ENCODE measurements at regions not wholly inside any gene's neighbourhood (a gene's known extent, or its start where the extent isn't known, plus 50 kb on each side); places are given as distances from the start of the nearest gene placed in this dataset.

- Histone ChIP-seq H3T11ph (ENCODE audit: low read length) (no peak overlapping the region), H4K5ac (ENCODE audit: insufficient read length, low read depth, low read length) (no peak overlapping the region), H4K91ac (ENCODE audit: insufficient read length, low read depth, low read length) (no peak overlapping the region), H4K8ac (replicated peaks; ENCODE audit: insufficient read length, low read depth, low read length) (no peak overlapping the region), H2AFZ (ENCODE audit: low read length) (no peak overlapping the region), H3K79me1 (ENCODE audit: insufficient read depth, low read depth, low read length, poor library complexity, severe bottlenecking) (no peaks in the 10 kb centered on the region), H3K56ac (ENCODE audit: insufficient read length, low read depth, low read length) (no peak overlapping the region), H3K18ac (ENCODE audit: insufficient read length, low read depth, low read length) (no peak overlapping the region), H3K9me3 (ENCODE audit: control insufficient read depth, low read depth, low read length) (no peaks in the 10 kb centered on the region), H2BK20ac (ENCODE audit: low read depth, low read length, poor library complexity, severe bottlenecking) (no peak overlapping the region), H3K4ac (ENCODE audit: low read depth, low read length) (no peak overlapping the region), H2BK120ac (ENCODE audit: low read depth, low read length, poor library complexity, severe bottlenecking) (no peak overlapping the region), H2BK5ac (ENCODE audit: insufficient read length, low read length) (no peak overlapping the region), H3K9ac (ENCODE audit: extremely low read depth, insufficient read length, low read length) (no peak overlapping the region), H3K23ac (ENCODE audit: insufficient read length, low read depth, low read length) (no peak overlapping the region), H3K27ac (ENCODE audit: insufficient read length, low read depth, low read length) (no peak overlapping the region), H2BK15ac (ENCODE audit: low read depth, low read length) (no peak overlapping the region), H2BK12ac (ENCODE audit: insufficient read length, low read depth, low read length) (no peak overlapping the region), H3K4me1 (ENCODE audit: insufficient read depth, low read length) (no peaks in the 10 kb centered on the region), H3K14ac (ENCODE audit: insufficient read depth, low read length) (no peak overlapping the region), H3K79me2 (ENCODE audit: insufficient read depth, low read length) (no peaks in the 10 kb centered on the region), H3K23me2 (ENCODE audit: insufficient read length, low read depth, low read length, poor library complexity, severe bottlenecking) (no peaks in the 10 kb centered on the region), H3K4me2 (ENCODE audit: insufficient read depth, insufficient read length, low read length) (no peak overlapping the region), H4K20me1 (ENCODE audit: control insufficient read depth, insufficient read depth, insufficient read length) (no peaks in the 10 kb centered on the region), H2AK5ac (ENCODE audit: insufficient read length, low read length) (no peak overlapping the region), H3K27me3 (ENCODE audit: insufficient read depth, low read length) (no peaks in the 10 kb centered on the region)
- Mint-ChIP-seq H3K36me3 (ENCODE audit: insufficient read depth in 1 of 3, low read depth in 3 of 3) (no peaks in the 10 kb centered on the region), H3K4me3 (no peak overlapping the region), H3K4me1 (peaks cover 5 to 9% of the 10 kb centered on the region in 2 experiments), H3K27me3 (ENCODE audit: low read depth) (no peaks in the 10 kb centered on the region), H3K27ac (no peak overlapping the region), H3K9me3 (no peaks in the 10 kb centered on the region)
- DNase-seq, result no peak
- no CpG with 5 or more reads among the region's 1 CpG for WGBS (ENCODE audit: extremely low coverage, insufficient read length, low lambda C conversion rate)
- TF ChIP-seq CTCF (conservative IDR thresholded peaks at IDR 0.05), result no peak
Observed at GRCh38 chr13:47831265-47831664, 169.8 kb downstream of the SUCLA2 start.

Measured in H9 (cell line).